ENCODE measurements at regions not wholly inside any gene's neighbourhood (a gene's known extent, or its start where the extent isn't known, plus 50 kb on each side); places are given as distances from the start of the nearest gene placed in this dataset.

- TF ChIP-seq CTCF (IDR thresholded peaks at IDR 0.05), result no peak
- H3K4me1 ChIP-seq, result no peaks in the 10 kb centered on the region
- no peak overlapping the region for H3K9ac ChIP-seq (ENCODE audit: low read depth in 2 of 2, low read length in 2 of 2)
- no peak for DNase-seq
- H3K9me3 ChIP-seq, result no peaks in the 10 kb centered on the region
- H3K36me3 ChIP-seq, result no peaks in the 10 kb centered on the region
- intact Hi-C loops (cut with DNase I), result no loop called here
- H3K4me3 ChIP-seq, result no peak overlapping the region
- no peaks in the 10 kb centered on the region for H3K27me3 ChIP-seq
- no peak overlapping the region for H3K27ac ChIP-seq
These were observed 1138.6 kb upstream of the SORCS1 start for GRCh38 chr10:108303149-108303548.

GRCh38 chr10:108301002-108301401 lies 1136.5 kb upstream of the SORCS1 start:
- H3K4me3 ChIP-seq, result no peak overlapping the region
- H3K9me3 ChIP-seq, result no peaks in the 10 kb centered on the region
- DNase-seq, result no peak
- intact Hi-C loops (cut with DNase I), result no loop called here
- no peak overlapping the region for H3K27ac ChIP-seq
- no peaks in the 10 kb centered on the region for H3K4me1 ChIP-seq
- H3K36me3 ChIP-seq, result no peaks in the 10 kb centered on the region
- no peak overlapping the region for H3K9ac ChIP-seq (ENCODE audit: low read depth in 2 of 2, low read length in 2 of 2)
- no peak for TF ChIP-seq CTCF (IDR thresholded peaks at IDR 0.05)
- H3K27me3 ChIP-seq, result no peaks in the 10 kb centered on the region

GRCh38 chr10:108290823-108291222 lies 1126.3 kb upstream of the SORCS1 start:
- no peak overlapping the region for H3K4me3 ChIP-seq
- H3K27me3 ChIP-seq, result no peaks in the 10 kb centered on the region
- intact Hi-C loops (cut with DNase I), result no loop called here
- TF ChIP-seq CTCF (IDR thresholded peaks at IDR 0.05), result no peak
- H3K36me3 ChIP-seq, result no peaks in the 10 kb centered on the region
- H3K4me1 ChIP-seq, result no peaks in the 10 kb centered on the region
- no peak overlapping the region for H3K27ac ChIP-seq
- no peak overlapping the region for H3K9ac ChIP-seq (ENCODE audit: low read depth in 2 of 2, low read length in 2 of 2)
- no peaks in the 10 kb centered on the region for H3K9me3 ChIP-seq
- DNase-seq, result no peak

- Histone ChIP-seq H3K9me3 (no peaks in the 10 kb centered on the region), H3K4me3 (no peak overlapping the region), H3K9ac (ENCODE audit: low read depth in 2 of 2, low read length in 2 of 2) (no peak overlapping the region), H3K27me3 (no peaks in the 10 kb centered on the region), H3K27ac (no peak overlapping the region), H3K36me3 (no peaks in the 10 kb centered on the region), H3K4me1 (no peaks in the 10 kb centered on the region)
- intact Hi-C loops (cut with DNase I), result no loop called here
- DNase-seq, result no peak
- TF ChIP-seq CTCF (IDR thresholded peaks at IDR 0.05), result no peak
These were observed 1111.6 kb upstream of the SORCS1 start for GRCh38 chr10:108275895-108276685.

GRCh38 chr10:108260383-108260906 lies 1095.9 kb upstream of the SORCS1 start:
- Histone ChIP-seq H3K9me3 (no peaks in the 10 kb centered on the region), H3K36me3 (no peaks in the 10 kb centered on the region), H3K4me3 (no peak overlapping the region), H3K27me3 (no peaks in the 10 kb centered on the region), H3K9ac (ENCODE audit: low read depth in 2 of 2, low read length in 2 of 2) (no peak overlapping the region), H3K27ac (no peak overlapping the region), H3K4me1 (no peaks in the 10 kb centered on the region)
- DNase-seq, result no peak
- no peak for TF ChIP-seq CTCF (IDR thresholded peaks at IDR 0.05)
- intact Hi-C loops (cut with DNase I), result no loop called here

All from colonic mucosa (tissue), 4 donors.